Stimulated activated CD8-positive, alpha-beta memory T cell treated with anti-CD3 and anti-CD28 coated beads, Interleukin-2, amount 100 ng/mL, for 1 hour (primary cell): ENCODE measurements at regions not wholly inside any gene's neighbourhood (a gene's known extent, or its start where the extent isn't known, plus 50 kb on each side); places are given as distances from the start of the nearest gene placed in this dataset.

Experiments used
- DNase-seq, 2 donors: peaks; one replicate each; pipeline ENCODE4 v3.0.0-alpha.2; 2020; ENCODE audit warnings: low read depth in 2 of 2

DNA sequence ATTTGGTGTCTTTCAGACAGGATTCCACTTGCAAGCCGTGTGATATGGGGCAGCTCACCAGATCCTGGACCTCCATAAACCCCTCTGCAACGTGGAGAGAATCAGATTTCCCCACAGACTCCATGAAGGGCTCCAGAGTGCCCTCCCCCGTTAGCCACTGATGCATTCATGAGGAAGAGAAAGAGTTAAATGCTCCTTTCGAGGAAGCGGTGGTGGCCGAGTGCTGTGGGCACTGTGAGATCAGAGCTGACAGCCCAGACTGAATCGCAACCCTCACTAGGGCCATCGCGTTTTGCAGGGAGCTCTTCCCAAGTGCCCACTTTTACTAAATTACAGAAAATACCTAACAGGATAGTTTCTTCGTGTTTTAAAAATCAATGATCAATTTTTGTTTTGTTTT, 226.3 kb upstream of the ZNF32 start:
- no peak for DNase-seq

DNA sequence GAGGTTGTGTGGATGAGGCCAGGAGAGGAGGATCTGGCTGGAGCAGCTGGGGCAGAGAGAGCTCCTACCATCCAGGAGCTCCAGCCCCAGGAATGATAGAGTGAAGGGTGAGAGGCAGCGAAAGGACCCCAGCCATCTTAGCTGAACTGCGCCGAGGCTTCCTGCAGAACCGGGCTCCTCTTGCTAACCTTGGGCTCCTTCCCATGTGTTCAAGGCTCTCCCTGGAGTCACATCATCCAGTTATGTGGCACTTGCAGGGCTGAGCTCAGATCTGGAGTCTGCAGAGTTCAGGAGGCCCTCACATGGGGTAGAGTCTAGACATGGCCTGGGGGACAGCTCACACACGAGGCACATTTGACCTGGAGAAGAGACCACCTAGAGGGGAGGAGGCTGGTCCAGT, 225.0 kb upstream of the ZNF32 start:
- no peak for DNase-seq

DNA sequence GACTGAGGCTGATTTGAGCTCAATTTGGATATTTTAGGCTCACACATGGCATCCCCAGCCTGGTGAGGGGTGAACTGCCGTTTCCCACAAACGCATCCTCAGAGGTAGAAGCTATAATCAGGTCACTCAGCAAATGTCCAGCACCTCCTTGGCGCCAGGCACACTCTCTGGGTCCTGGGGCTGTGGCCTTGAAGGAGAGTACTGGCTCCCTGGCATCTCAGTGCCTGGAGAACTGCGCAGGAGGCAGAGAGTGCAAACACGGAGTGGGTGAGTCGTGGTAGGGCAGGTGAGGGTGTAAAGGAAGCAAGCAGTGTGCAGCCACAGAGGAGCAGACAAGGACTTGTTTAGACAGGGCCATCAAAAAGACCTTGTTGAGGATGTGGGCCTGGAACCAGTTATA, 224.0 kb upstream of the ZNF32 start:
- no peak for DNase-seq

- no peak for DNase-seq
Measured at GRCh38 chr10:43871545-43871944, 222.9 kb upstream of the ZNF32 start.

DNA sequence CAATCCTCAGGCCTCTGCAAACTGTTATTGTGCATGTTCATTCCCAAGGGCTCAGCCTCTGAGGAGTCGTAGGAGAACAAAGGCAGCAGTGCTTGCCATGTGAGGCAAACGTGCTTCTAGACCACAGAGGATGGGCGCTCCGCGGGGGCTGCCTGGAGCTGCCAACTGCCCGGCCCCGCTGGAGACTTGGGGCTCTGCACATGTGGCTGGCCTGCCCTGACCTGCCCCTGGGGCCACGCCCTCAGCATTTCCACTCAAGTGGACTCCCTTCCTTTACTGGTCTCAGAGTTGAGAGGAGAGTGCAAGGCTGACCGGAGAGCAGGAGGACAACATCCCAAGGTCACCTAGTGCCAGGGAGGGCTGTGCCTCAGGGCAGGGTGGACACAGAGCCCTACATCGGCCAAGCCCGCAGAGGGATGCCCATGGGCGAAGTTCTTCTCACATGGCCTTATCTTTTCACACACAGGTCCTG, 222.3 kb upstream of the ZNF32 start:
- no peak for DNase-seq

DNA sequence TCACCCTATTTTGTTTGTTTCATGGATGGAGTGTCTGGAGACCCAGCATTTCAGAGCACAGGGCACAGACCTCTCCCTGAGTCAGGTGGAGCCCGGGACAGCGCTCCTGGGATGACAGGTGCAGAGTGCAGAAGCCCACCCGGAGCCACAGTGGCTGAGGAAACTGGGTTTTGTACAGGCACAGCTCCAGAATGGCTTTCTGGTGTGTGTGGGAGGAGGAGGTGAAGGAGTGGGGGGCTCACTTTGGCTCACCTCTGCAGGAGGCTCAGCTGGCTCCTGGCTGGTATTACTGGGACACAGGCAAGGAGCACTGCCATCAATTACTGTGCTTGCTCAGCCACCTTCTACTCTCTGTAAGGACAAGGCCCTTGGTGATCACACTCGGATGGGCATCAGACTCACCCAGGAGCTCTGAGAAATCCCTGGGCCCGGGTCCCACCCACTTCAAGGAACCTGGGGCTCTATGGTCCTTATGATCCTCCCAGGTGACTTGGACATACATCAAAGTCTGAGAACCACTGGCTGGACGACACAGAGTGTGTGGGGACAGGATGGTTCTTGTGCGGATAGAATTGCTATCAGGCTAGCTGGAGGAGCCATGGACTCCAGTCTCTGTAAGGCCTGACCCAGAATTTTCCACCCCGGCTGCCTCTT, 221.1 kb upstream of the ZNF32 start:
- DNase-seq: no peak

DNA sequence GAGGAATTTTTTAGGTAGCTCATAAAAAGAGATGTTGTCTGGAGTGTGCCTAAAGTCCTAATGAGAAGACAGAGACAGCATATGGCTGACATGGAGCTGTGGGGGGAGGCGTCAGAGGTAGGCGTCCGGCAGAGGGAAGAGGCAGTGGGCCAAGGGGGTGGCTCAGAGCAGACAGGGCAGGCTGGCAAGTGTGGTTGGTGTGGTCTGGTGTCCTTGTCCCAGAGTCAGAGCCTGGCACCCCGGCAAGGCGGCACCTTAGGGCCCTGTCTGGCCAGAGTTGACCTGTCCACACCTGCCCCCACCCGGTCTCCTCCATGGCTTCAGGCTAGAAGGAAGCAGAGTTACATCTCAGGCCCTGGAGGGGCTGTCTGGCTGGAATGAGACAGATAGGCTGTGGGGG, 220.3 kb upstream of the ZNF32 start:
- DNase-seq: no peak

DNA sequence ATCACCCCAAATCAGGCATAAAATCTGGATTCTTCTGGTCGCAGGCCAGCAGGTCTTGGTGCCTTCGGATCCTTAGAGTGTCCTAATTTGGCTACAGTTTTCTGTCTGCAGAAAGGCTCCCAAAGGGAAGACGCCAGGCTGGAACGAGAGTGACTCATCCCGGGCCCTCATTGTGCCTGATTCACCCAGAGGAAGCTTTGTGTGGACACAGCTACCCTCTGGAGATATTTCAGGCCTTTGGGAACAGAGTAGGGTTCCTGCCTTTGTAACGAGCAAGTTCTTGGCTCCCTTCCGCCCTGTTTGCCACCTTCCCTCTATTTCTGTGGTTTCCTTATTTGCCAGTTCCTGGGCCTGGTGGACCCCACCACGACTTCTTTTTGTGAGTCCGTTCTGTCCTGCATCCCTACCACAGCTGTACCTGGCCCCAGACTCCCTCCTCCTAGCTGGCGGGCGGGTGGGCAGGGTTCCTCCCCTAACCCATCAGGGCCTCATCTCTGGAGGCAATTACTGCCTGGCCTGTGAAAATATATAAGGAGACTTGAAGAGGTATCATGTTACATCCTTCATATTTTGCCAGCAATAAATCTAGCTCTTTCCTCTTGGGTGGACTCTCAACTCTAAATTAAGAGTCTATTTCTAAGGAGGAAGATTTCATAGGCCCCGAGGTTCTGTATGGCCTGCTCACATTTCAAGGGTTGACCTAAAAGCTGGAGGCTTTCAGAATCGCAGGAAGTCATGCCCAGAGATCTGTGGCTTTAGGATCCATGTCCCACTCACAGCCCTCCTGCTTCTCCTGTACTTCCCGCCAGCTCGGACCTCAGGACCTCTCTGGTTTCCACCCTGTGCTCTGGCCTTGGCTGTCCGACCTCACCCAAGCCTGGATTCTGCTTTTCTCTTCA, 219.2 kb upstream of the ZNF32 start:
- no peak for DNase-seq

- DNase-seq: no peak
Measured at GRCh38 chr10:43867113-43867512, 218.4 kb upstream of the ZNF32 start.

- no peak for DNase-seq
Measured at GRCh38 chr10:43866712-43867111, 218.0 kb upstream of the ZNF32 start.

GRCh38 chr10:43865265-43866135, 216.8 kb upstream of the ZNF32 start:
- no peak for DNase-seq

- no peak for DNase-seq
Measured at GRCh38 chr10:43864656-43865055, 216.0 kb upstream of the ZNF32 start.

DNA sequence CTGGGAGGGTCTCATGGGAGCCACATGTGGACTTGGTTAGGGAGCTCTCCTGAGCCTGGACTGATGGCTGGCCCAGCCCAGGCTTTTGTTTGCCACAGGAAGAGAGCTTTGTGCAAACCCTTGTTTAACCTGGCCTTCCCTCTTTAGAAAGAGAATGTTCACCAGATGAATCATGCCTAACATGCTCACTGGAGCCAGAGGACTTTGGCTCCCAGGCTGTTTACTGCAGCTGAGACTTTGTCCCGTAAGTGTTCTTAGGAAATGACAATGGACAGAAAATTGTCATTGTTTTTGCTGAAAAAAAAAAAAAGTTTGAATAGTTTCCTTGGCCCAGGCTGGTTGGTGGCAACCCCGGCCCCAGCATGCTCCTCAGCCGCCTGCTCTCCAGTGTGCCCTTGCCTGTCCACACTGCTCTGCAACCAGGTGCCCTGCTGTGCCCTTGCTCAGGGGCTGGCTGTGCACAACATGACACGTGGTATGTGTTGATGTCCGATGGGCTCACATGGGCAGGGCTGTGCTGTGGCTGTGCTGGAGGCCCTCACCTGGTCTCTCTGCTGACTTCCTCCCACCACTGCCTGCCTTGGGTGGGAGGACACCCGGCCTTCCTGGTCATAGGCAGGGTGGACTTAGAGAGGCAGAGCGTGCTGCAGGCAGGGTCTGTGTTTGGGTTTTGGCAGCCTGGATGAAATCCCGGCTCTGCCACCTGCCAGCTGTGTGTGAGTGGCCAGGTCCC, 215.3 kb upstream of the ZNF32 start:
- DNase-seq: no peak

DNA sequence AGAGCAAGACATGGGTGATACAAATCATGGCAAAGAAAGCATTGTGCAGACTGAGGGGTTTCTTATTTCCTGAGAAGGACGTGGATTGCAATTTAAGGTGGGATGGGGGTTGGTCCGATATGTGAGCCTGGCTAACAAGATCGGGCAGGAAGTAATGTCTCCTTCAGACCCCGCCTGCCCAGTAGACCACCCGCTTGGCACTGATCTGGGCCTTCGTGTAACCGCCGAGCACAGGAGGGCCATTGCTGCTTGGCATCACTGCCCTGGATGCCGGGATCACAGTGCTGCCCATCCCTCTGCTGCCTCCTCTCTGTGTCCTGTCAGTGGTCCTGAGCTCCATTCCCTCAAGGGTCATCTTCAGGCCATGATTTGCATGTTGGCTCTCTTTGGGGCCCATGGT, 214.6 kb upstream of the ZNF32 start:
- no peak for DNase-seq

DNA sequence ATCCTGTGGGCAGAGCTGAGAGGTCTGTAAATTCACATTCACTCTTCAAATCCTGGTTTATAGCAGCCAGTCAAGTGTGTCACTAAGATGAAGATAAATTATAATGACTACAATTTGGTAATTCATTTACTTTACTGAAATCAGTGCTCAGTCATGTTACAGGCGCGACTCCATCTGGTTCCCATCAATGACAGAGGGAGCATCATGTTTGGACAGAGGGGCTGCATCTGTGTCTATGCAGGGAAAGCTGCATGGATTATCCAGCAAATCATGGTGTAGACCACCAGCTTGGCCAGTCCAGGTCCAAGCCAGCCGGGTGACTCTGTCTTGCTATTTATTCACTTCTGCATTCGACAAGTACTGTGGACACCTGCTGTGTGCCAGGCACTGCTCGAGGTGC, 214.1 kb upstream of the ZNF32 start:
- no peak for DNase-seq

- no peak for DNase-seq
Measured at GRCh38 chr10:43861966-43862751, 213.5 kb upstream of the ZNF32 start.

DNA sequence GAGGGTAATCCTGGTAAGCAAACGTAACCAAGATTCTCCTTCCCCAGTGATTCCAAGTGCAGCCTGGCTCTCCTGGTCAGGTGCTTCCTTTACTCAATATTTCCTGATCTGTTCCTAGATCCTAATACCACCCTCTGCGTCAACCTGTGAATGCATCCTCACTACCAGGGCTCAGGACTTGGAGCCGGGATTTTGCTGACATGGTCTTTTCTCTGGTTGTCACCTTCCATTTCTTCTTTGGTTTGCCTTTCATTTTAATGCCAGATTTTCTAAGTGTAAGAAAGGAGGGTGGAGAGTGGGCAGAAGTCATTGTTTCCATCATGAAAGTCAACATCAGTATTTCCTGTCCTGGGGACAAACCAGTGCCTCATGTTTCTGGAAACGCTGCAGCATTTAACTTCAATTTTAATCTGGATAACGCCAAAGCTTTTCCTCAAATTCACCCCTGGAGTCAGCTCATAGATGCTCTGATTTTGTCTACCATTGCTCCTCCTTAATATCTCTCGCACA, 210.4 kb upstream of the ZNF32 start:
- DNase-seq: no peak

DNA sequence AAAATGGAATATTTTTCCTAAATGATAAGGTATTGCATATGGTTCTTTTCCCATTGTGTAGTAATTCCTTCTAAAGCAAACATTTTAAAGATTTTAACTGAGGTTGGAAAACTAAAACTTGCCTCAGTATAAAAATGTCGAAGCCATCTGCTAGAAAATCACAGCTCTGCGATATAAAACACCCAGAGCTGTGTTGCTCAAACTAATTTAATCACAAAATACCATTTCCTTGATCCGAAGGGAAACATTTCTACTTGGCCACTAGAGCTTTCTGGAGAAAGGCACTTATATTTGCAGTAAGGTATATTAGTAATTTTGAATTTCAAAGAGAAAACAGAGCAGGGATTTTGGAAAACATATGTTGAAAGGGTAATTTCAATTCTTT, 209.2 kb upstream of the ZNF32 start:
- DNase-seq: no peak

DNA sequence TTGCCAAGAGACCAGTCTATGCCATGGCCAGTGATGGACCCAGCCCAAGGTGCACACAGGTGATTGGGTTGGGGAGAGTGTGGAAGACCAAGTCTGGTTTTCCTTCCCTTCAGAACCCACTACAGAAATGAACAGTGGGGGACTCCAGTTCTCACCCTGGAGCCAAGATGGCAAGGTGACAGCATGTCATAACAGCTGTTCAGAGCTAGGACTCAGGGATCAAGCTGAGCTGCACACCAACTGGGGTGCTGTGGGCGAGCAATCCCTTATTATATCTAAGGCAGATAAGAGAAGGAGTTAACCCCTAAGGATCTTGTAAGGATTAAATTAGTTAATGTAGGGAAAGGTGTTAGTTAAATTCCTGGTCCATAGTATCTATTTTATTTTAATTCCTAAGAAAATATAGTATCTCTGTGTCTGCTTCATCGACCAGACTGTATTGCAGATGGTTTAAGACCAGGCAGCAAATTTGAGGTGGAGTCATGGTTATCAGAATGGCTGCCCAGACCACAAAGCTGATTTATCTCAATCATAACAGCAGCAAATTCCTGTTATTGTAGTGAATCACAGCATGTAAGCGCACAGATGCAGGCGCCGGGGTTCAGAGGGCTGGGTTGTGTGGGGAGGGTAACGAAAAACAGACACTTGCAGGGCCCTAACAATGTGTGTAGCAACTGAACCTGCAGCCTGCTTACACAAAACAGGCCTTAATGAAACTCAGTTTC, 208.7 kb upstream of the ZNF32 start:
- DNase-seq: no peak

GRCh38 chr10:43856299-43856698, 207.6 kb upstream of the ZNF32 start:
- DNase-seq: no peak
